SK-N-MC (cell line): ENCODE measurements at regions not wholly inside any gene's neighbourhood (a gene's known extent, or its start where the extent isn't known, plus 50 kb on each side); places are given as distances from the start of the nearest gene placed in this dataset.

Experiments
- DNase-seq: peaks from one replicate; pipeline ENCODE4 v3.0.0-alpha.2; 2011; ENCODE audit warnings: low read depth, low spot score
- H3K27ac ChIP-seq: fragments of 200-600 bp; sonication (generic); 2 replicates; pipeline ENCODE4 v1.5.1; 2016; ENCODE audit warnings: mixed run types
- H3K36me3 ChIP-seq: fragments of 200-600 bp; sonication (generic); 2 replicates; pipeline ENCODE4 v1.6.1; 2017; ENCODE audit warnings: antibody characterized with exemption, low read length, mixed read lengths; ENCODE audit not compliant: insufficient read depth
- H3K4me3 ChIP-seq: fragments of 200-600 bp; sonication (generic); 2 replicates; pipeline ENCODE4 v1.5.1; 2016
- H3K9ac ChIP-seq: fragments of 200-600 bp; sonication (generic); 2 replicates; pipeline ENCODE4 v1.8.0; 2017; ENCODE audit warnings: mixed run types, mixed read lengths; ENCODE audit not compliant: insufficient read length
- H3K9me3 ChIP-seq: fragments of 200-600 bp; sonication (generic); 2 replicates; pipeline ENCODE4 v1.6.1; 2017; ENCODE audit warnings: low read depth, mild to moderate bottlenecking, antibody characterized with exemption, low read length, moderate library complexity, mixed read lengths
- EZH2 ChIP-seq: fragments of 200-600 bp; sonication (generic); IDR thresholded peaks from one replicate; pipeline ENCODE4 v1.6.1; 2017; ENCODE audit warnings: antibody characterized with exemption
- FOXP2 ChIP-seq: optimal IDR thresholded peaks from 2 replicates; pipeline ENCODE3; 2011; ENCODE audit warnings: mild to moderate bottlenecking, moderate library complexity; ENCODE audit not compliant: insufficient read depth; ENCODE audit errors: extremely low read length, control extremely low read depth
- POLR2AphosphoS5 ChIP-seq: IDR thresholded peaks from 2 replicates; pipeline ENCODE4 v1.6.1; 2012; ENCODE audit warnings: mild to moderate bottlenecking, low read depth, low read length, borderline replicate concordance

GRCh38 chr18:78352910-78353309 is 626.7 kb upstream of the SALL3 start:
- Histone ChIP-seq H3K9me3 (no peaks in the 10 kb centered on the region), H3K27ac (no peak overlapping the region), H3K36me3 (no peaks in the 10 kb centered on the region), H3K4me3 (no peak overlapping the region), H3K9ac (no peak overlapping the region)
- DNase-seq, result no peak
- no peak for TF ChIP-seq EZH2
- no peak for TF ChIP-seq POLR2AphosphoS5
- no peak for TF ChIP-seq FOXP2

GRCh38 chr18:78362198-78362597 is 617.4 kb upstream of the SALL3 start:
- H3K36me3 ChIP-seq, result no peaks in the 10 kb centered on the region
- no peak for DNase-seq
- H3K4me3 ChIP-seq, result no peak overlapping the region
- no peak overlapping the region for H3K27ac ChIP-seq
- H3K9ac ChIP-seq, result no peak overlapping the region
- TF ChIP-seq FOXP2, result no peak
- TF ChIP-seq EZH2, result no peak
- TF ChIP-seq POLR2AphosphoS5, result no peak
- H3K9me3 ChIP-seq, result no peaks in the 10 kb centered on the region

GRCh38 chr18:78363556-78364387 is 615.8 kb upstream of the SALL3 start:
- no peak overlapping the region for H3K9ac ChIP-seq
- no peak overlapping the region for H3K4me3 ChIP-seq
- no peak for DNase-seq
- H3K36me3 ChIP-seq, result no peaks in the 10 kb centered on the region
- no peak for TF ChIP-seq EZH2
- no peak for TF ChIP-seq POLR2AphosphoS5
- TF ChIP-seq FOXP2, result no peak
- H3K27ac ChIP-seq, result no peak overlapping the region
- H3K9me3 ChIP-seq, result no peaks in the 10 kb centered on the region

- Histone ChIP-seq H3K4me3 (no peak overlapping the region), H3K27ac (no peak overlapping the region), H3K9ac (no peak overlapping the region), H3K9me3 (no peaks in the 10 kb centered on the region), H3K36me3 (no peaks in the 10 kb centered on the region)
- no peak for DNase-seq
- TF ChIP-seq POLR2AphosphoS5 (no peak), FOXP2 (no peak), EZH2 (no peak)
These were observed 615.1 kb upstream of the SALL3 start for GRCh38 chr18:78364388-78364960.

GRCh38 chr18:78367996-78368395 is 611.6 kb upstream of the SALL3 start:
- TF ChIP-seq EZH2 (no peak), FOXP2 (no peak), POLR2AphosphoS5 (no peak)
- no peaks in the 10 kb centered on the region for H3K36me3 ChIP-seq
- no peak overlapping the region for H3K4me3 ChIP-seq
- no peak for DNase-seq
- H3K9me3 ChIP-seq, result no peaks in the 10 kb centered on the region
- H3K27ac ChIP-seq, result no peak overlapping the region
- no peak overlapping the region for H3K9ac ChIP-seq

GRCh38 chr18:78368726-78369125 is 610.9 kb upstream of the SALL3 start:
- H3K4me3 ChIP-seq, result no peak overlapping the region
- DNase-seq, result no peak
- H3K9me3 ChIP-seq, result no peaks in the 10 kb centered on the region
- no peak overlapping the region for H3K27ac ChIP-seq
- H3K9ac ChIP-seq, result no peak overlapping the region
- no peaks in the 10 kb centered on the region for H3K36me3 ChIP-seq
- no peak for TF ChIP-seq FOXP2
- TF ChIP-seq EZH2, result no peak
- TF ChIP-seq POLR2AphosphoS5, result no peak

- DNase-seq, result no peak
- no peak overlapping the region for H3K9ac ChIP-seq
- H3K9me3 ChIP-seq, result no peaks in the 10 kb centered on the region
- no peaks in the 10 kb centered on the region for H3K36me3 ChIP-seq
- TF ChIP-seq EZH2 (no peak), POLR2AphosphoS5 (no peak), FOXP2 (no peak)
- no peak overlapping the region for H3K4me3 ChIP-seq
- H3K27ac ChIP-seq, result no peak overlapping the region
These were observed 603.6 kb upstream of the SALL3 start for GRCh38 chr18:78376046-78376445.

GRCh38 chr18:78378403-78378802 is 601.2 kb upstream of the SALL3 start:
- Histone ChIP-seq H3K9ac (no peak overlapping the region), H3K36me3 (no peaks in the 10 kb centered on the region), H3K27ac (no peak overlapping the region), H3K9me3 (no peaks in the 10 kb centered on the region), H3K4me3 (no peak overlapping the region)
- TF ChIP-seq FOXP2 (no peak), POLR2AphosphoS5 (no peak), EZH2 (no peak)
- no peak for DNase-seq

GRCh38 chr18:78378983-78379382 is 600.6 kb upstream of the SALL3 start:
- DNase-seq, result no peak
- Histone ChIP-seq H3K36me3 (no peaks in the 10 kb centered on the region), H3K4me3 (no peak overlapping the region), H3K27ac (no peak overlapping the region), H3K9ac (no peak overlapping the region), H3K9me3 (no peaks in the 10 kb centered on the region)
- TF ChIP-seq FOXP2 (no peak), EZH2 (no peak), POLR2AphosphoS5 (no peak)
